ENCODE measurements at regions not wholly inside any gene's neighbourhood (a gene's known extent, or its start where the extent isn't known, plus 50 kb on each side); places are given as distances from the start of the nearest gene placed in this dataset.

DNA sequence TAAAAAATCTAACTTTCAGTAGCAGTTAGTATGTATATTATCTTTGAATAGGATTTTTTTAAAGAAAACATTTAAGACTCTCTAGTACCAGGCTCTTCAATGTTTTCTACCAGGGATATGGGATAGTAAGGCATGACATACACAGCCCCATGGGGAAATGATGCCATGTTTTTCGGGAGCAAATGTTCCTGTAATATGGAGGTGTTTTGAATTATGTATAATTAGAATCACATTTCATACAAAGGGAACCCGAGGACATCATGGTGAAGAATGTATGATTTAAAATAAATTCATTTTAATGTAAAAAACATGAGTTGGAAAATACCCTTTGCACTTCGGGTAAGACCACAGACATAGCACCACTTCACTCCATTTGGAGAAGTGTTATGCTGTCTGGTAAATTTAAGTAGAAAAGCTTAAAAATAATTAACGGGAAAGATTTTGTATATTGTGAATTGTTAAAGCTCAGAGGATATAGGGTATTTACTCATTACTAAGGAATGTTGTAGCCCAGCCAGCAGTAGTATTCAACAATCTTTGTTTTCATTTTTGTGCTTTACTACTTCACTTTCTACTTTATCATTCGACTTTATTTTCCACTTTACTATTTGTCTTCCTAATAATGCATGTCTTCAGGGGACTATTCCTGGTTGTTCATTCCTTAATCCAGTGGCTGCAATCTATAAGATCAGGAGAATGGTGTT lies 2050.7 kb downstream of the ARAP2 start:
- TF ChIP-seq, protein P1, sequence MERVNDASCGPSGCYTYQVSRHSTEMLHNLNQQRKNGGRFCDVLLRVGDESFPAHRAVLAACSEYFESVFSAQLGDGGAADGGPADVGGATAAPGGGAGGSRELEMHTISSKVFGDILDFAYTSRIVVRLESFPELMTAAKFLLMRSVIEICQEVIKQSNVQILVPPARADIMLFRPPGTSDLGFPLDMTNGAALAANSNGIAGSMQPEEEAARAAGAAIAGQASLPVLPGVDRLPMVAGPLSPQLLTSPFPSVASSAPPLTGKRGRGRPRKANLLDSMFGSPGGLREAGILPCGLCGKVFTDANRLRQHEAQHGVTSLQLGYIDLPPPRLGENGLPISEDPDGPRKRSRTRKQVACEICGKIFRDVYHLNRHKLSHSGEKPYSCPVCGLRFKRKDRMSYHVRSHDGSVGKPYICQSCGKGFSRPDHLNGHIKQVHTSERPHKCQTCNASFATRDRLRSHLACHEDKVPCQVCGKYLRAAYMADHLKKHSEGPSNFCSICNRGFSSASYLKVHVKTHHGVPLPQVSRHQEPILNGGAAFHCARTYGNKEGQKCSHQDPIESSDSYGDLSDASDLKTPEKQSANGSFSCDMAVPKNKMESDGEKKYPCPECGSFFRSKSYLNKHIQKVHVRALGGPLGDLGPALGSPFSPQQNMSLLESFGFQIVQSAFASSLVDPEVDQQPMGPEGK (CRISPR knock-in tag; IDR thresholded peaks at IDR 0.05; ENCODE audit: borderline replicate concordance) = no peak
- no peak for TF ChIP-seq SNAI2 (CRISPR knock-in tag; IDR thresholded peaks at IDR 0.05)
- TF ChIP-seq, protein P2, sequence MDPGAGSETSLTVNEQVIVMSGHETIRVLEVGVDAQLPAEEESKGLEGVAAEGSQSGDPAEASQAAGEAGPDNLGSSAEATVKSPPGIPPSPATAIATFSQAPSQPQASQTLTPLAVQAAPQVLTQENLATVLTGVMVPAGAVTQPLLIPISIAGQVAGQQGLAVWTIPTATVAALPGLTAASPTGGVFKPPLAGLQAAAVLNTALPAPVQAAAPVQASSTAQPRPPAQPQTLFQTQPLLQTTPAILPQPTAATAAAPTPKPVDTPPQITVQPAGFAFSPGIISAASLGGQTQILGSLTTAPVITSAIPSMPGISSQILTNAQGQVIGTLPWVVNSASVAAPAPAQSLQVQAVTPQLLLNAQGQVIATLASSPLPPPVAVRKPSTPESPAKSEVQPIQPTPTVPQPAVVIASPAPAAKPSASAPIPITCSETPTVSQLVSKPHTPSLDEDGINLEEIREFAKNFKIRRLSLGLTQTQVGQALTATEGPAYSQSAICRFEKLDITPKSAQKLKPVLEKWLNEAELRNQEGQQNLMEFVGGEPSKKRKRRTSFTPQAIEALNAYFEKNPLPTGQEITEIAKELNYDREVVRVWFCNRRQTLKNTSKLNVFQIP (CRISPR knock-in tag; IDR thresholded peaks at IDR 0.05; ENCODE audit: borderline replicate concordance, low read depth) = no peak
- no peak for TF ChIP-seq ESRRG (CRISPR knock-in tag; IDR thresholded peaks at IDR 0.05)

Measured in SK-N-SH treated with all-trans-retinoic acid at 6 μM for 48 hours (cell line).